Thyroid gland (tissue), 4 donors: ENCODE measurements at regions not wholly inside any gene's neighbourhood (a gene's known extent, or its start where the extent isn't known, plus 50 kb on each side); places are given as distances from the start of the nearest gene placed in this dataset.

Experiments used
- POLR2A ChIP-seq, 2 donors: fragments of 450-650 bp; IDR thresholded peaks; one replicate each; pipeline ENCODE4 v1.6.1; 2017; ENCODE audit warnings: antibody characterized with exemption in 2 of 2, mild to moderate bottlenecking in 2 of 2, moderate library complexity in 1 of 2
- TF ChIP-seq, protein P1 (sequence below), 6 experiments: fragments of 200-600 bp in 3 of 6; fragments of 450-650 bp in 3 of 6; sonication (generic) in 3 of 6; IDR thresholded peaks; one replicate each; pipeline ENCODE4 v1.5.1; 2016 to 2019; ENCODE audit warnings: antibody characterized with exemption in 6 of 6, mild to moderate bottlenecking in 2 of 6, inconsistent platforms in 1 of 6, moderate library complexity in 1 of 6

DNA sequence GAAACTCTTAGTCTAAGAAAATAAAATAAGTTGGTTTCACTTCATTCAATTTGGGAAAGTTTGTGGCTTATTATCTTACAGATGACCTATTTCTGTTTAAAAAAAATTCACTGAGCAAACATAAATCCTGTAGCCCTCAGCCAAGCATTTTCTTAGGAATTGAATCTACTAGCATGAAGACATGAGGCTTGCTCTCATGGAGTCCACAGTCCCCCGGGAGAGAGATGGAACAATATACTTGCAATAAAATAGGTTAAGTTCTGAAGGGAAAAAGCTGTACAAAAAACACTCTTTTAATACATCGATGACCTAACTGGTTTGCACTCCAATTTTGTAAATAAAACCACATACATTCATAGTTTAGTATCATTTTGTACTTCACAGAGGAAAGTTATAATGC, 642.6 kb upstream of the FAM241A start:
- TF ChIP-seq, protein P1, sequence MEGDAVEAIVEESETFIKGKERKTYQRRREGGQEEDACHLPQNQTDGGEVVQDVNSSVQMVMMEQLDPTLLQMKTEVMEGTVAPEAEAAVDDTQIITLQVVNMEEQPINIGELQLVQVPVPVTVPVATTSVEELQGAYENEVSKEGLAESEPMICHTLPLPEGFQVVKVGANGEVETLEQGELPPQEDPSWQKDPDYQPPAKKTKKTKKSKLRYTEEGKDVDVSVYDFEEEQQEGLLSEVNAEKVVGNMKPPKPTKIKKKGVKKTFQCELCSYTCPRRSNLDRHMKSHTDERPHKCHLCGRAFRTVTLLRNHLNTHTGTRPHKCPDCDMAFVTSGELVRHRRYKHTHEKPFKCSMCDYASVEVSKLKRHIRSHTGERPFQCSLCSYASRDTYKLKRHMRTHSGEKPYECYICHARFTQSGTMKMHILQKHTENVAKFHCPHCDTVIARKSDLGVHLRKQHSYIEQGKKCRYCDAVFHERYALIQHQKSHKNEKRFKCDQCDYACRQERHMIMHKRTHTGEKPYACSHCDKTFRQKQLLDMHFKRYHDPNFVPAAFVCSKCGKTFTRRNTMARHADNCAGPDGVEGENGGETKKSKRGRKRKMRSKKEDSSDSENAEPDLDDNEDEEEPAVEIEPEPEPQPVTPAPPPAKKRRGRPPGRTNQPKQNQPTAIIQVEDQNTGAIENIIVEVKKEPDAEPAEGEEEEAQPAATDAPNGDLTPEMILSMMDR (IDR thresholded peaks at IDR 0.05) = no peak
- TF ChIP-seq POLR2A (IDR thresholded peaks at IDR 0.05) = no peak
